Stomach smooth muscle (tissue), 2 donors: ENCODE measurements at regions not wholly inside any gene's neighbourhood (a gene's known extent, or its start where the extent isn't known, plus 50 kb on each side); places are given as distances from the start of the nearest gene placed in this dataset.
"Not testable (repeated sequence)": the region's sequence is repeated elsewhere in the genome, so short reads cannot be mapped to it uniquely, and the experiment has no call there.

Experiments used
- H3K27ac ChIP-seq: one replicate; pipeline ENCODE4 v1.7.0; 2013; ENCODE audit warnings: mild to moderate bottlenecking, low read length, inconsistent platforms
- H3K27me3 ChIP-seq, 2 donors: one replicate each; pipeline ENCODE4 v1.7.0; 2013; ENCODE audit warnings: low read length in 2 of 2; ENCODE audit not compliant: insufficient read depth in 2 of 2, control insufficient read depth in 1 of 2
- H3K36me3 ChIP-seq, 2 donors: one replicate each; pipeline ENCODE4 v1.7.0; 2013; ENCODE audit warnings: low read length in 2 of 2; ENCODE audit not compliant: control insufficient read depth in 2 of 2, insufficient read depth in 2 of 2
- H3K4me1 ChIP-seq: one replicate; pipeline ENCODE4 v1.7.0; 2013; ENCODE audit warnings: low read length; ENCODE audit not compliant: control insufficient read depth, insufficient read depth
- H3K4me3 ChIP-seq, 2 donors: one replicate each; pipeline ENCODE4 v1.7.0; 2013; ENCODE audit warnings: low read length in 2 of 2
- H3K9ac ChIP-seq, 2 donors: one replicate each; pipeline ENCODE4 v1.7.0; 2013; ENCODE audit warnings: low read length in 2 of 2, mild to moderate bottlenecking in 1 of 2
- H3K9me3 ChIP-seq, 2 donors: one replicate each; pipeline ENCODE4 v1.7.0; 2013; ENCODE audit warnings: low read length in 2 of 2; ENCODE audit not compliant: control insufficient read depth in 2 of 2
- donor health status: healthy.
- donor health status: Pancreatic carcinoma.

DNA sequence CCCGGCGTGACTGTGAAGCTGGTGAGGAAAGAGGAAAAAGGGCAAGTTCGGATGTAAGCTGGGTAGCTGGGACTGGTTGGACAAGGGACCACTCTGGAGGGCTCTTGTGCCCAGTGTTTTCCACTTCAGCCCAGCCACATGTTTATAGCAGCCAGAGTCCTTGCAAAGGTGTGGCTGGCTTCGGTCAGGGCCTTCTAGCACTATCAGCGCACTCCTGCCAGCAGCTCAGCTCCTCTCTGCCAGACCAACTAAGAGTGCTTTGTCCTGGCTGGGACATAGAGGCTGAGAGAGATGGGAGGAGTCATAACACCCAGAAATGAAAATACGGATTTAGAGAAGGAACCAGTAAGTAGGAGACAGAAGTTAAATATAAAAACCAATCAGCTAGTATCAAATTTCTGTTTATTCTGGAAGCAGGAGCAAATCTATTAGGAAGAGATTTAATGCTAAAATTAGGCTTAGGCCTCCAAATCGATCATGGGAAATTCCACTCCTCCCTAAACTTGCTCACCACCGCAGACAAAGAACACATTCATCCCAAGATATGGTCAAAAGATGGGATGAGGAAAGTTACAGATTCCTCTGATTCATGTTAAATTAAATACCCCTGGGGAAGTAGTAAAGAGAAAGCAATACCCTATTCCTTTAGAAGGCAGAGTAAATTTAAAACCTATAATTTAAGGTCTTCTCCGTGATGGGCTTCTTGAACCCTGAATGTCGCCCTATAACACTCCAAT is 135.0 kb downstream of the RALA start:
- Histone ChIP-seq H3K36me3 (no peaks in the 10 kb centered on the region), H3K4me1 (peaks cover 4% of the 10 kb centered on the region), H3K4me3 (no peak overlapping the region), H3K27ac (no peak overlapping the region), H3K9ac (no peak overlapping the region), H3K9me3 (no peaks in the 10 kb centered on the region), H3K27me3 (no peaks in the 10 kb centered on the region)

DNA sequence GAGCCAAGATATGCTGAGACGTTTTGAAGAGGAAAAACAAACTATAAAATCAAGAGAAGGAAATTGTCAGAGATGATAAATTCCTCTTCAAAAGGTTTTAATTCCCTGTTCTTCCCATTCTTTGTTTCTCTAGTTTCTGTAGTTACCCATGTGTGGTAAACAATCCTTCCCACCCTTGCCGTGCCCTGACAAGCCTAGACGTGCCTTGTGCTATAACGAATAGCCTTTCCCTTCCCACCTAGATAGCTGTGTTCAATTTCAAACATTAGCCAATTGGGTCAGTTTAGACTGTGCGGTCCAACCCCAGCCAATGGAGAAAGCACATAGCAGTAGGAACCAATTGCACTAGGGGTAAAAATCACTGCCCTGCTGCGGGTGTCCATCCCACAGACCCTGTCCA is 138.1 kb downstream of the RALA start:
- Histone ChIP-seq H3K27ac (no peak overlapping the region), H3K9ac (no peak overlapping the region), H3K4me3 (no peak overlapping the region), H3K4me1 (peaks cover 4% of the 10 kb centered on the region), H3K27me3 (no peaks in the 10 kb centered on the region), H3K36me3 (no peaks in the 10 kb centered on the region), H3K9me3 (no peaks in the 10 kb centered on the region)

DNA sequence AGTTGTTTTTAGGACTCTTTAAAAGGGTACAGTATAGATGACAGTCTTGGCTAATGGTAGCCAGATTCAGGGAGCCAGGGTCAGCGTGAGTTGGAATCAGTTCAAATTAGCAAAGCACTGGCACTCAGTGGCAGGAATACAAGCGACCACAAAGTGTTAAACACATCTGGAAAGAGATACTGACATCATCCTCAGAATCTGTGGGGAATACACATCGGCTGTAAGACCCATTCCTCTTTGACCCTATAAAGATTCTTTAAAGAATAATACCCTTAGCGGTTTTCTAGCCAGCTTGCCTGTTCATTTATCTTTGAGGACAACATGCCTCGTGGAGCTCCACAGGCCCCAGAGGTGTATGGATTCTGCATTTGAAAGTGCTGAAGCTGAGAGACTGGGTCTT is 139.1 kb downstream of the RALA start:
- not testable (repeated sequence) for H3K9me3 ChIP-seq, H3K36me3 ChIP-seq, H3K27ac ChIP-seq, H3K4me3 ChIP-seq, H3K4me1 ChIP-seq, H3K9ac ChIP-seq, H3K27me3 ChIP-seq

DNA sequence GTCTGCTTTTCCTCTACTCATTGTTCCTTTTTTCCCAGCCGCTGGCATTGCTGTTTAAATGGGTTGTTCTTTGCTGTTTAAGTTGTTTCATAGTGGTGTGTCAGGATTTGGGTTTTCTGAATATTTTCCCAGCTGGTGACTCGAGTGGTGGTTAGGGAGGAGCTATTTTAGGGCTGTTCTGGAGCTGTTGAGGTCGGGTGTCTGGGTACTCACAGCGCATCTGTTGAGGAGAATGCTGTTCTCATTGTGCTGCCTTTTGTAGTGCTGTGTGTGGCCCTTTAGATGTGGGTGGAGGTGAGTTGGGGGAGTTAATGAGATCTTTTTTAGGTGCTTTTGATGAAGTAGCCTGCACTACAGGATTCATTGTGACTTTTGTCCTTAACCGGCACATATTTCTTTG is 139.5 kb downstream of the RALA start:
- H3K9ac ChIP-seq, H3K4me3 ChIP-seq, H3K27ac ChIP-seq, H3K4me1 ChIP-seq, H3K36me3 ChIP-seq, H3K9me3 ChIP-seq, H3K27me3 ChIP-seq: not testable (repeated sequence)

DNA sequence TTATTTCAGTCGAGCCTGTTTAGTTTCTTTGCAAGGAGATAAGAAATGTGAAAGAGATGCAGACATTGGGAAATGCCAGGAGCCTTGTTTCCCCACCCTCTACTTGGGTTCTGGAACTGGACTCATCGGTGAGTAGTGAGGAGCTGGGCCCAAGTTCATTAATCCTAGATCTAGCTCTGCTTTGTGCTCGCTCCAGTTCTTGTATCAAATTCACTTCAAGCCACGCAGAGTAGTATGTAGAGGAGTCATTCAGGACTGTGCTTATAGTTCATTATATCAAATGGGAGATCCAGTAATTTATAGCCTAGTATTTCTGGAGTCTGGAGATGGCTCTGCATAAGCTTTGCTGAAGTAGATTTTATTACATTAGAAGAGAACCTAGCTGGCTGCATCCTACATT is 142.5 kb downstream of the RALA start:
- H3K27me3 ChIP-seq, H3K27ac ChIP-seq, H3K4me3 ChIP-seq, H3K4me1 ChIP-seq, H3K36me3 ChIP-seq, H3K9ac ChIP-seq, H3K9me3 ChIP-seq: not testable (repeated sequence)

DNA sequence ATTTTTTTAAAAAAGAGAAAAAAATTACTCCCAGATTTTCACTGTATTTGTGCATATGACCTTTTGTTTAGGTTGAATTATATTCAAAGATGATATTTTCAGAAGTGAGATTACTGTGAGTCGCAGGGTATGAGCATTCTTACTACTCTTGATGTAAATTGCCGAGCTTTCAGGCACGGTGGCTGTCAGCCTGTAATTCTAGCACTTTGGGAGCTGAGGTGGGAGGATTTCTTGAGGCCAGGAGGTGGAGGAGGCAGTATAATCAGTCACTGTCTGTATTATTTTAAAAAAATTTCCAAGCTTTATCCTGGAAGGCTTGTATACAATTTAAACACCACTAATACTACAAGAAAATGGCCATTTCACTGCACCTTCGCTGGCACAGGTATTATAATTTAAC is 145.1 kb downstream of the RALA start:
- not testable (repeated sequence) for H3K4me1 ChIP-seq, H3K27me3 ChIP-seq, H3K27ac ChIP-seq, H3K9ac ChIP-seq, H3K4me3 ChIP-seq, H3K36me3 ChIP-seq, H3K9me3 ChIP-seq

DNA sequence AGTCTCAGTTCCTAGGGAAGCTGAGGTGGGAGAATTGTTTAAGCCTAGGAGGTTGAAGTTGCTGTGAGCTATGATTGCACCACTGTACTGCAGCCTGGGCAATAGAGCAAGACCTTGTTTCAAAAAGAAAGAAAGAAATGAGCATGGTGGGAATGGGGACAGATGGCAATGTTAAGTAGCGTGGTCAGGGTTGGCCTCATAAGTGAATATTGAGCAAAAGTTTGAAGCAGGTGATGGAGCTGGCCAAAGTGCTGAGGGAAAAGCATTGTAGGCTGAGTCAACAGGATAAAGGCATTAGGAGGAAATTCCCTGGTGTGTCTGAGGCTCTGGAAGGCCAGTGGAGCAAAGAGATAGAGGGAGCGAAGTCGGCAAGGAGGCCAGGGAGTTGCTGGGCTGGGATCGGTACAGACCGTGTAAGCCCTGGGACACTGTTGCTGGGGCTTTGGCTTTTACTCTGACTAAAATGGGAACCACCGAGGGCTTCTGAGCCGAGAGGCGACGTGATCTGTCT is 151.0 kb downstream of the RALA start:
- H3K9ac ChIP-seq, H3K4me3 ChIP-seq, H3K36me3 ChIP-seq, H3K27me3 ChIP-seq, H3K27ac ChIP-seq, H3K9me3 ChIP-seq, H3K4me1 ChIP-seq: not testable (repeated sequence)

DNA sequence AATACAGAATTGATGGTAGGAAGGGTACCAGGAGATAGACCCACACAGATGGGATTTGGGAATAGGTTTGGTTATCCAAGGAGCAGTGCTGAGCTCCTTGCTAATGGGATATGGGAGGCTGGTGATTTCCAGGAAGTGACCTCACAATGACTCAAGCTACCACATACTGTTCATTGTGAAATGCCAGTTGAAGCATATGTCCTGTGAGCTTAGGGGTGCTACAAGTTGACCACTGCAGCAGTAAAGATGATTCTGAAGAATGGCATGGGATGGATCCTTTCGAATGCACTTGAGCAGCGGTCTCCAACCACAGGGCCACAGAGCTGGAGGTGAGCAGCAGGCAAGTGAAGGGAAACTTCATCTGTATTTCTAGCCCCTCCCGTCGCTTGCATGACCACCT is 158.2 kb downstream of the RALA start:
- not testable (repeated sequence) for H3K27ac ChIP-seq, H3K9ac ChIP-seq, H3K9me3 ChIP-seq, H3K4me3 ChIP-seq, H3K36me3 ChIP-seq, H3K4me1 ChIP-seq, H3K27me3 ChIP-seq

DNA sequence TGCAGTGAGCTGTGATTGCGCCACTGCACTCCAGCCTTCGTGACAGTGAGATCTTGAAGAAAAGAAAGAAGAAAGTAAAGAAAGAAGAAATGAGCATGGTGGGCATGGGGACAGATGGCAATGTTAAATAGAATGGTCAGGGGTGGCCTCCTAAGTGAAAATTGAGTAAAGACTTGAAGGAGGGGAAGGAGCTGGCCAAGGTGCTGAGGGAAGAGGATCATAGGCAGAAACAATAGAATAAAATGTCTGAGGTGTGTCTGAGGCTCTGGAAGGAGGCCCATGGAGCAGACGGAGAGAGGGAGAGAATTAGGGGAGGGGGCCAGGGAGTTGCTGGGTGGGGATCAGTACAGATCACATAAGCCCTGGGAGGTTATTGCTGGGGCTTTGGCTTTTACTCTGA is 163.1 kb downstream of the RALA start:
- not testable (repeated sequence) for H3K9me3 ChIP-seq, H3K9ac ChIP-seq, H3K4me1 ChIP-seq, H3K36me3 ChIP-seq, H3K4me3 ChIP-seq, H3K27me3 ChIP-seq, H3K27ac ChIP-seq

DNA sequence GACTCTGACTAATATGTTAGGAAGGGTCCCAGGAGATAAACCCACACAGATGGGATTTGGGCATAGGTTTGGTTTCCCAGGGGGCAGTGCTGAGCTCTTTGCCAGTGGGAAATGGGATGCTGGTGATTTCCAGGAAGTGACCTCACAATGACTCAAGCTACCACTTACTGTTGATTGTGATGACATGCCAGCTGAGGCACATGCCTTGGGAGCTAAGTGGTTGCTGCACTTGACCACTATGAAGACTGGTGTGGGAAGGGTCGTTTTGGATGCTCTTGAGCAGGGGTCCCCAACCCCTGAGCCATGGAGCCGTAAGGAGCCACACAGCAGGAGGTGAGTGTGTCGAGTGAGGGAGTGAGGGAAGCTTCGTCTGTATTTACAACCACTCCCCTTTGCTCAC is 159.0 kb upstream of the CDK13 start:
- H3K4me3 ChIP-seq, H3K36me3 ChIP-seq, H3K27me3 ChIP-seq, H3K4me1 ChIP-seq, H3K9me3 ChIP-seq, H3K9ac ChIP-seq, H3K27ac ChIP-seq: not testable (repeated sequence)

DNA sequence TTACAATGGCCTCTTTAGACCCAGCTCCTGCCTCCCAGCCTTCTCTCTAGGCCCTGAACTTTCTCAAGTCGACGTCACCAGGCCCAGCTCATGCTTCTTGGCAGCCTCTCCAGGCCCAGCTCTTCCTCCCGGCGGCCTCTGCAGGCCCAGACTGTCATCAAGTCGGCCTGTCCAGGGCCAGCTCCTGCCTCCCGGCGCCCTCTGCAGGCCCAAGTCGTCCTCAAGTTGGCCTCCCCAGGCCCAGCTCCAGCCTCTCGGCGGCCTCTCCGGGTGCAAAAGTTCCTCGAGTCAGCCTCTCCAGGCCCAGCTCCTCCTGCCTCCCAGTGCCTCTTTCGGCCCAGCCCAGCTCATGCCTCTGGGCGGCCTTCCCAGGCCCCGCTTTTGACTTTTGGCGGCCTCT is 158.1 kb upstream of the CDK13 start:
- H3K9me3 ChIP-seq, H3K9ac ChIP-seq, H3K27ac ChIP-seq, H3K4me1 ChIP-seq, H3K27me3 ChIP-seq, H3K36me3 ChIP-seq, H3K4me3 ChIP-seq: not testable (repeated sequence)
